ENCODE measurements at regions not wholly inside any gene's neighbourhood (a gene's known extent, or its start where the extent isn't known, plus 50 kb on each side); places are given as distances from the start of the nearest gene placed in this dataset.

DNA sequence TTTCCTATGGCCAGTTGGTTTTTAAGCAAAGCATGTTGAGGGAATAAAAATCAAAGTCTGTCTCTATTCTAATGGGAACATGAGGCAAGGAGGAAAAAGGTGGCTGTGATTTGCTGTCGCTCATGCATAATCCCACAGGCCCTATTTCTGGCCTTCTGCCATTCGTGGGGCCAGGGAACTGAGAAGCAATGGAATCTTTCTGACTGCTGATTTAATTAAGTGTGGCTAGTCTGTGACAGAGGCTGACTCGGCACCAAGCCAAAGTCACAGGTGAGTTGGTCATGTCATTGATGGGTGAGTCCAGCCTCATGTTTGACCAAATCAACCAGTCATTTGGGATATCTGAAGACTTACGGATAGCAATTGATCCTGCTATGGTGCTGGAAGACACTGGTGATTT is 429.3 kb upstream of the CADM1 start:
- no peak for TF ChIP-seq EZH2 (IDR thresholded peaks at IDR 0.05; ENCODE audit: low read length, missing control alignments)
- TF ChIP-seq, protein P1, sequence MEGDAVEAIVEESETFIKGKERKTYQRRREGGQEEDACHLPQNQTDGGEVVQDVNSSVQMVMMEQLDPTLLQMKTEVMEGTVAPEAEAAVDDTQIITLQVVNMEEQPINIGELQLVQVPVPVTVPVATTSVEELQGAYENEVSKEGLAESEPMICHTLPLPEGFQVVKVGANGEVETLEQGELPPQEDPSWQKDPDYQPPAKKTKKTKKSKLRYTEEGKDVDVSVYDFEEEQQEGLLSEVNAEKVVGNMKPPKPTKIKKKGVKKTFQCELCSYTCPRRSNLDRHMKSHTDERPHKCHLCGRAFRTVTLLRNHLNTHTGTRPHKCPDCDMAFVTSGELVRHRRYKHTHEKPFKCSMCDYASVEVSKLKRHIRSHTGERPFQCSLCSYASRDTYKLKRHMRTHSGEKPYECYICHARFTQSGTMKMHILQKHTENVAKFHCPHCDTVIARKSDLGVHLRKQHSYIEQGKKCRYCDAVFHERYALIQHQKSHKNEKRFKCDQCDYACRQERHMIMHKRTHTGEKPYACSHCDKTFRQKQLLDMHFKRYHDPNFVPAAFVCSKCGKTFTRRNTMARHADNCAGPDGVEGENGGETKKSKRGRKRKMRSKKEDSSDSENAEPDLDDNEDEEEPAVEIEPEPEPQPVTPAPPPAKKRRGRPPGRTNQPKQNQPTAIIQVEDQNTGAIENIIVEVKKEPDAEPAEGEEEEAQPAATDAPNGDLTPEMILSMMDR (conservative IDR thresholded peaks at IDR 0.05 in 1 of 2, IDR thresholded peaks at IDR 0.05 in 1 of 2; ENCODE audit: low read depth in 1 of 2, low read length in 2 of 2), result no peak
